Common myeloid progenitor, CD34-positive (primary cell): ENCODE measurements at regions not wholly inside any gene's neighbourhood (a gene's known extent, or its start where the extent isn't known, plus 50 kb on each side); places are given as distances from the start of the nearest gene placed in this dataset.
A peak's percentile ranks its signal among the peaks of the same experiment; 100 is the strongest.

Source experiments
- CTCF ChIA-PET: fragments of 350-600 bp; sonication (Branson Sonifier 250); formaldehyde crosslinking; loops from one replicate; lab custom pipeline; 2021; ENCODE audit warnings: antibody characterized with exemption; lab: Charles Lee
- POLR2A ChIA-PET: fragments of 350-600 bp; sonication (Branson Sonifier 250); formaldehyde crosslinking; loops from one replicate; lab custom pipeline; 2021; ENCODE audit warnings: antibody characterized with exemption; lab: Charles Lee
- DNase-seq, 3 donors: peaks; one replicate each; pipeline versions ENCODE4 v3.0.0 to v3.0.0-alpha.2; 2013
- H3K27ac ChIP-seq, 2 experiments: 1 replicate in 1 of 2; 2 replicates in 1 of 2; pipeline ENCODE4 v1.7.0; 2013; ENCODE audit warnings: inconsistent platforms in 2 of 2, low read length in 2 of 2, mild to moderate bottlenecking in 2 of 2, low read depth in 1 of 2, moderate library complexity in 1 of 2; ENCODE audit not compliant: severe bottlenecking in 2 of 2, insufficient read depth in 1 of 2, poor library complexity in 1 of 2
- H3K27me3 ChIP-seq, 5 experiments: replicated peaks in 2 of 5; 1 replicate in 3 of 5; 2 replicates in 2 of 5; pipeline versions ENCODE4 v1.6.1 to v1.7.0; 2013; ENCODE audit warnings: low read length in 4 of 5, mild to moderate bottlenecking in 2 of 5, moderate library complexity in 2 of 5, inconsistent platforms in 1 of 5; ENCODE audit not compliant: insufficient read depth in 5 of 5, control insufficient read depth in 4 of 5
- H3K36me3 ChIP-seq, 4 experiments: 1 replicate in 2 of 4; 2 replicates in 2 of 4; pipeline versions ENCODE4 v1.6.1 to v1.7.0; 2013; ENCODE audit warnings: low read length in 3 of 4, control low read depth in 1 of 4, mild to moderate bottlenecking in 1 of 4; ENCODE audit not compliant: control insufficient read depth in 4 of 4, insufficient read depth in 4 of 4
- H3K4me1 ChIP-seq, 4 experiments: 1 replicate in 3 of 4; 2 replicates in 1 of 4; pipeline versions ENCODE4 v1.6.1 to v1.7.1; 2013; ENCODE audit warnings: low read length in 3 of 4, mild to moderate bottlenecking in 3 of 4, control low read depth in 1 of 4, inconsistent platforms in 1 of 4, moderate library complexity in 1 of 4; ENCODE audit not compliant: control insufficient read depth in 4 of 4, insufficient read depth in 4 of 4; ENCODE audit errors: control extremely low read depth in 1 of 4
- H3K4me3 ChIP-seq, 7 experiments: 1 replicate in 4 of 7; 2 replicates in 3 of 7; pipeline versions ENCODE4 v1.5.1 to v1.7.0; 2013; ENCODE audit warnings: mild to moderate bottlenecking in 7 of 7, low read length in 6 of 7, moderate library complexity in 6 of 7, inconsistent platforms in 2 of 7, low read depth in 2 of 7, control low read depth in 1 of 7; ENCODE audit not compliant: insufficient read depth in 4 of 7, control insufficient read depth in 1 of 7; ENCODE audit errors: extremely low read depth in 1 of 7
- H3K9me3 ChIP-seq, 5 experiments: 1 replicate in 4 of 5; 2 replicates in 1 of 5; pipeline versions ENCODE4 v1.6.1 to v1.7.1; 2013; ENCODE audit warnings: low read length in 4 of 5, mild to moderate bottlenecking in 2 of 5, inconsistent platforms in 1 of 5, low read depth in 1 of 5, moderate library complexity in 1 of 5; ENCODE audit not compliant: control insufficient read depth in 4 of 5, insufficient read depth in 2 of 5; ENCODE audit errors: control extremely low read depth in 1 of 5
- WGBS: methylation state at CpG from one replicate; pipeline ENCODE4 v1.1.5; 2013; ENCODE audit not compliant: insufficient coverage; 5-methylcytosine and 5-hydroxymethylcytosine counted together

GRCh38 chr15:70213794-70214193 lies 116.1 kb upstream of the TLE3 start:
- CTCF ChIA-PET, result interaction anchor here (1.1 kb wide), 1 partner anchor 14 kb away, joined by 3 read pairs; no protein-coding TSS in a partner anchor
- H3K27me3 ChIP-seq, result no peaks in the 10 kb centered on the region
- DNase-seq, result no peak
- no peaks in the 10 kb centered on the region for H3K9me3 ChIP-seq
- H3K36me3 ChIP-seq, result no peaks in the 10 kb centered on the region
- no peak overlapping the region for H3K27ac ChIP-seq
- 98% methylated on average over 6 of the region's 7 CpGs for WGBS
- no peak overlapping the region for H3K4me3 ChIP-seq
- POLR2A ChIA-PET, result no interaction called here
- no peaks in the 10 kb centered on the region for H3K4me1 ChIP-seq

GRCh38 chr15:70212963-70213315 lies 115.2 kb upstream of the TLE3 start:
- H3K36me3 ChIP-seq, result no peaks in the 10 kb centered on the region
- POLR2A ChIA-PET, result no interaction called here
- 94% methylated on average over 10 of the region's 10 CpGs for WGBS
- CTCF ChIA-PET, result no interaction called here
- H3K4me3 ChIP-seq, result no peak overlapping the region
- H3K4me1 ChIP-seq, result no peaks in the 10 kb centered on the region
- no peak for DNase-seq
- no peaks in the 10 kb centered on the region for H3K27me3 ChIP-seq
- no peaks in the 10 kb centered on the region for H3K9me3 ChIP-seq
- no peak overlapping the region for H3K27ac ChIP-seq

- no peak overlapping the region for H3K4me3 ChIP-seq
- H3K9me3 ChIP-seq, result no peaks in the 10 kb centered on the region
- POLR2A ChIA-PET, result no interaction called here
- H3K4me1 ChIP-seq, result no peaks in the 10 kb centered on the region
- DNase-seq, result no peak
- no peaks in the 10 kb centered on the region for H3K36me3 ChIP-seq
- H3K27me3 ChIP-seq, result no peaks in the 10 kb centered on the region
- CTCF ChIA-PET, result no interaction called here
- 97% methylated on average over 18 of the region's 18 CpGs for WGBS
- H3K27ac ChIP-seq, result no peak overlapping the region
These were observed 114.7 kb upstream of the TLE3 start for GRCh38 chr15:70212286-70212962.

- H3K36me3 ChIP-seq, result no peaks in the 10 kb centered on the region
- H3K4me1 ChIP-seq, result peaks cover 0 to 1% (median 0%) of the 10 kb centered on the region in 4 experiments
- H3K27me3 ChIP-seq, result no peaks in the 10 kb centered on the region
- no peak overlapping the region for H3K27ac ChIP-seq
- ChIA-PET POLR2A (no interaction called here), CTCF (no interaction called here)
- no peaks in the 10 kb centered on the region for H3K9me3 ChIP-seq
- WGBS, result 95% methylated on average over 5 of the region's 6 CpGs
- no peak overlapping the region for H3K4me3 ChIP-seq
- peak in 1 of 3 donors; percentile 38 for DNase-seq
These were observed 112.8 kb upstream of the TLE3 start for GRCh38 chr15:70210528-70210927.

GRCh38 chr15:70210076-70210475 lies 112.4 kb upstream of the TLE3 start:
- no peak for DNase-seq
- Histone ChIP-seq H3K4me1 (peaks cover 0 to 2% (median 0%) of the 10 kb centered on the region in 4 experiments), H3K9me3 (no peaks in the 10 kb centered on the region), H3K36me3 (no peaks in the 10 kb centered on the region), H3K27me3 (no peaks in the 10 kb centered on the region), H3K4me3 (no peak overlapping the region), H3K27ac (no peak overlapping the region)
- CTCF ChIA-PET, result no interaction called here
- 84% methylated on average over 2 of the region's 2 CpGs for WGBS
- POLR2A ChIA-PET, result no interaction called here

GRCh38 chr15:70209499-70209898 lies 111.8 kb upstream of the TLE3 start:
- POLR2A ChIA-PET, result no interaction called here
- H3K4me1 ChIP-seq, result peaks cover 0 to 2% (median under 1%) of the 10 kb centered on the region in 4 experiments

GRCh38 chr15:70208332-70208731 lies 110.6 kb upstream of the TLE3 start:
- ChIA-PET POLR2A (no interaction called here), CTCF (interaction anchor here (1.1 to 1.4 kb wide), 3 partner anchors 13 to 155 kb away, joined by 3 to 4 read pairs (median 3); no protein-coding TSS in a partner anchor)
- peaks cover 0 to 3% (median under 1%) of the 10 kb centered on the region in 4 experiments for H3K4me1 ChIP-seq
- no peak overlapping the region for H3K27ac ChIP-seq
- 100% methylated on average over 1 of the region's 3 CpGs for WGBS
- no peaks in the 10 kb centered on the region for H3K36me3 ChIP-seq
- DNase-seq, result no peak
- H3K27me3 ChIP-seq, result no peaks in the 10 kb centered on the region
- H3K4me3 ChIP-seq, result no peak overlapping the region
- H3K9me3 ChIP-seq, result no peaks in the 10 kb centered on the region

More at GRCh38 chr15:70209499-70209898, 111.8 kb upstream of the TLE3 start:
- Histone ChIP-seq H3K9me3 (no peaks in the 10 kb centered on the region), H3K36me3 (no peaks in the 10 kb centered on the region), H3K4me3 (no peak overlapping the region), H3K27me3 (no peaks in the 10 kb centered on the region), H3K27ac (no peak overlapping the region)
- CTCF ChIA-PET, result interaction anchor here (1.4 kb wide), 1 partner anchor 154 kb away, joined by 4 read pairs; no protein-coding TSS in a partner anchor
- no peak for DNase-seq
- 100% methylated on average over 5 of the region's 5 CpGs for WGBS
